ENCODE measurements at regions not wholly inside any gene's neighbourhood (a gene's known extent, or its start where the extent isn't known, plus 50 kb on each side); places are given as distances from the start of the nearest gene placed in this dataset.
"Not testable (repeated sequence)": the region's sequence is repeated elsewhere in the genome, so short reads cannot be mapped to it uniquely, and the experiment has no call there.

- no peak for DNase-seq
These were observed 285.0 kb upstream of the SPTLC3 start for GRCh38 chr20:12723811-12724210.

GRCh38 chr20:12728782-12729181, 280.0 kb upstream of the SPTLC3 start:
- no peak for DNase-seq

GRCh38 chr20:12729326-12729725, 279.4 kb upstream of the SPTLC3 start:
- DNase-seq, result no peak

- no peak for DNase-seq
These were observed 275.0 kb upstream of the SPTLC3 start for GRCh38 chr20:12733811-12734210.

GRCh38 chr20:12737497-12737896, 271.3 kb upstream of the SPTLC3 start:
- no peak for DNase-seq

GRCh38 chr20:12737900-12738299, 270.9 kb upstream of the SPTLC3 start:
- DNase-seq, result no peak

GRCh38 chr20:12740647-12741046, 268.1 kb upstream of the SPTLC3 start:
- DNase-seq, result no peak

- DNase-seq, result no peak
These were observed 264.7 kb upstream of the SPTLC3 start for GRCh38 chr20:12744037-12744436.

GRCh38 chr20:12748359-12748994, 260.3 kb upstream of the SPTLC3 start:
- no peak for DNase-seq

- no peak for DNase-seq
These were observed 258.6 kb upstream of the SPTLC3 start for GRCh38 chr20:12750221-12750620.

GRCh38 chr20:12752900-12753693, 255.7 kb upstream of the SPTLC3 start:
- not testable (repeated sequence) for DNase-seq

- DNase-seq, result not testable (repeated sequence)
These were observed 255.0 kb upstream of the SPTLC3 start for GRCh38 chr20:12753742-12754141.

GRCh38 chr20:12759493-12759892, 249.3 kb upstream of the SPTLC3 start:
- DNase-seq, result not testable (repeated sequence)

- DNase-seq, result peak in 19 of 56 donors; percentile 0 to 46 (median 9)
These were observed 246.0 kb upstream of the SPTLC3 start for GRCh38 chr20:12762725-12763124.

- DNase-seq, result no peak
These were observed 245.4 kb upstream of the SPTLC3 start for GRCh38 chr20:12763406-12763805.

- DNase-seq, result no peak
These were observed 244.7 kb upstream of the SPTLC3 start for GRCh38 chr20:12764053-12764452.

- DNase-seq, result no peak
These were observed 243.9 kb upstream of the SPTLC3 start for GRCh38 chr20:12764851-12765250.

- DNase-seq, result no peak
These were observed 234.8 kb upstream of the SPTLC3 start for GRCh38 chr20:12773936-12774335.

GRCh38 chr20:12775041-12775440, 233.7 kb upstream of the SPTLC3 start:
- no peak for DNase-seq

GRCh38 chr20:12777016-12777415, 231.8 kb upstream of the SPTLC3 start:
- DNase-seq, result no peak

- no peak for DNase-seq
These were observed 222.5 kb upstream of the SPTLC3 start for GRCh38 chr20:12786276-12786675.

GRCh38 chr20:12788632-12789299, 220.0 kb upstream of the SPTLC3 start:
- DNase-seq, result no peak

Data from amygdala (tissue), 56 donors.